GM13976 (cell line): ENCODE measurements at regions not wholly inside any gene's neighbourhood (a gene's known extent, or its start where the extent isn't known, plus 50 kb on each side); places are given as distances from the start of the nearest gene placed in this dataset.

Source experiments
- DNase-seq: peaks from one replicate; pipeline ENCODE4 v3.0.0; 2012; ENCODE audit warnings: low spot score
- in situ Hi-C: fragments of 300-500 bp; cut with MboI; formaldehyde crosslinking; loops from one replicate; pipeline ENCODE4 v1.12.0; 2022; ENCODE audit warnings: low sequenced_read_pairs, mixed read lengths, inconsistent platforms; ENCODE audit not compliant: unreplicated experiment
- TF ChIP-seq, protein P1 (sequence below): IDR thresholded peaks from 2 replicates; pipeline ENCODE4 v1.5.1; 2012; ENCODE audit warnings: borderline replicate concordance, mild to moderate bottlenecking; ENCODE audit not compliant: insufficient read depth; ENCODE audit errors: extremely low read depth, missing control alignments, control extremely low read depth

DNA sequence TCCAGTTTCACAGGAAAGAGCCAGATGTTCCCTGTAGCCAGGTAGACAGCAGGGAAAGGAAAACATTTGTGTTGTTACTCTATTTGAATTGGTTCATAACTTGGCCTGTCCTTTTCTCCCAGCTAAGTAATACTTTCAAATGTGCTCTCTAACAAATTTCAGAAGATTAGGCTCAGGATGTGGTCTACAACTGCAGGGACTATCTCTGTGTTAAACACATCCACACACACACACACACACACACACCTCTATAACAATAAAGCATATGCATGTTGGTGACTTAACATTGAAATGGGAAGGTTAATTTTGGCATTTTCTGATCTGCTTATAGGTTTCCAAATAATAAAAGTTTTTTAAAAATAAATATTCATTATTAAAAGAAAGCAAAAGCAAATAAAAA, 316.0 kb upstream of the ARGLU1 start:
- TF ChIP-seq, protein P1, sequence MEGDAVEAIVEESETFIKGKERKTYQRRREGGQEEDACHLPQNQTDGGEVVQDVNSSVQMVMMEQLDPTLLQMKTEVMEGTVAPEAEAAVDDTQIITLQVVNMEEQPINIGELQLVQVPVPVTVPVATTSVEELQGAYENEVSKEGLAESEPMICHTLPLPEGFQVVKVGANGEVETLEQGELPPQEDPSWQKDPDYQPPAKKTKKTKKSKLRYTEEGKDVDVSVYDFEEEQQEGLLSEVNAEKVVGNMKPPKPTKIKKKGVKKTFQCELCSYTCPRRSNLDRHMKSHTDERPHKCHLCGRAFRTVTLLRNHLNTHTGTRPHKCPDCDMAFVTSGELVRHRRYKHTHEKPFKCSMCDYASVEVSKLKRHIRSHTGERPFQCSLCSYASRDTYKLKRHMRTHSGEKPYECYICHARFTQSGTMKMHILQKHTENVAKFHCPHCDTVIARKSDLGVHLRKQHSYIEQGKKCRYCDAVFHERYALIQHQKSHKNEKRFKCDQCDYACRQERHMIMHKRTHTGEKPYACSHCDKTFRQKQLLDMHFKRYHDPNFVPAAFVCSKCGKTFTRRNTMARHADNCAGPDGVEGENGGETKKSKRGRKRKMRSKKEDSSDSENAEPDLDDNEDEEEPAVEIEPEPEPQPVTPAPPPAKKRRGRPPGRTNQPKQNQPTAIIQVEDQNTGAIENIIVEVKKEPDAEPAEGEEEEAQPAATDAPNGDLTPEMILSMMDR = no peak
- DNase-seq = no peak
- in situ Hi-C loops = no loop called here

GRCh38 chr13:106882246-106882645, 314.3 kb upstream of the ARGLU1 start:
- in situ Hi-C loops = no loop called here
- TF ChIP-seq, protein P1 = no peak
- DNase-seq = no peak

DNA sequence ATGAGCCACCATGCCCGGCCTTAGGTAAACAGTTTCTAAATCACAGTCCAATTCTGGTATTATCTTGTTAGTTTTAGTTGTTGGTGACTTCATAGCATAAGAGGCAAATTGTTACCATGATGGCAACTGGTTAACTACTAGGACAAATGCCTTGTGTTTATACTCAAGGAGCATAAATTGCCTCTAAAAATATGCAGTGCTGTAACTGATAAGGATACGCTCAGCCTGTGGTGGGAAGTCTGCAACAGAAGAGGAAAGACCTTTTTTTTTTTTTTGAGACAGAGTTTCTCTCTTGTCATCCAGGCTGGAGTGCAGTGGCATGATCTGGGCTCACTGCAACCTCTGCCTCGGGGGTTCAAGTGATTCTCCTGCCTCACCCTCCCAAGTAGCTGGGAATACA, 311.9 kb upstream of the ARGLU1 start:
- TF ChIP-seq, protein P1 = no peak
- in situ Hi-C loops = no loop called here
- no peak for DNase-seq

- in situ Hi-C loops = no loop called here
- DNase-seq = no peak
- TF ChIP-seq, protein P1 = no peak
Measured at GRCh38 chr13:106874323-106874722, 306.4 kb upstream of the ARGLU1 start.

DNA sequence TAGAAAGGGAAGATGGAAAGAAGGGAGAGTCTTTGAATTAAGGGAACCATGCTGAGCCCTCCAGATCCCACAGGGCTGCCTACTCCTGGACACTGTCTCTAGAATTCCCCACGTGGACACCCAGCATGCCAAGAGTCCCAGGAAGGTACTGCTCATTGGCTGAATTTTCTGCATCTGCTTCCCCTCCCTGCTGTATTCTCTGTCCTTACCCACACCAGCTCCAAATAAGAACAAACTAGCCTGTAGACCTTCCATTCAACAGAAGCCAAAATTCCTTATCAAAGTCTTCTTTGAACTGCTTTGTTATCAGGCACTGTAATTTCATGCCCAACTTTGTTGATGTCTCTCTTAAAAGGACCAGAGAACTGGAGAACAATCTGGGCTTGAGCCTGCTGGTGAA, 305.9 kb upstream of the ARGLU1 start:
- in situ Hi-C loops = no loop called here
- no peak for DNase-seq
- TF ChIP-seq, protein P1 = no peak

- in situ Hi-C loops = no loop called here
- TF ChIP-seq, protein P1 = no peak
- no peak for DNase-seq
Measured at GRCh38 chr13:106867249-106867648, 299.3 kb upstream of the ARGLU1 start.
